H9 (cell line): ENCODE measurements at regions not wholly inside any gene's neighbourhood (a gene's known extent, or its start where the extent isn't known, plus 50 kb on each side); places are given as distances from the start of the nearest gene placed in this dataset.

Experiments
- DNase-seq: peaks from one replicate; pipeline ENCODE4 v3.0.0-alpha.2; 2017
- H2AFZ ChIP-seq: one replicate; pipeline ENCODE4 v1.6.1; 2013; ENCODE audit warnings: mild to moderate bottlenecking, low read length, control low read depth, moderate library complexity
- H2AK5ac ChIP-seq: 2 replicates; pipeline ENCODE4 v1.6.1; 2013; ENCODE audit warnings: low read length, control low read depth, mixed read lengths; ENCODE audit not compliant: insufficient read length
- H2BK120ac ChIP-seq: one replicate; pipeline ENCODE4 v1.6.1; 2013; ENCODE audit warnings: low read depth, mild to moderate bottlenecking, low read length, control low read depth, inconsistent platforms; ENCODE audit not compliant: poor library complexity, severe bottlenecking
- H2BK12ac ChIP-seq: 2 replicates; pipeline ENCODE4 v1.6.1; 2013; ENCODE audit warnings: low read length, control low read depth, mixed read lengths, low read depth; ENCODE audit not compliant: insufficient read length
- H2BK15ac ChIP-seq: 2 replicates; pipeline ENCODE4 v1.6.1; 2013; ENCODE audit warnings: low read depth, low read length, control low read depth
- H2BK20ac ChIP-seq: one replicate; pipeline ENCODE4 v1.6.1; 2013; ENCODE audit warnings: low read depth, mild to moderate bottlenecking, low read length, control low read depth, inconsistent platforms; ENCODE audit not compliant: poor library complexity, severe bottlenecking
- H2BK5ac ChIP-seq: 2 replicates; pipeline ENCODE4 v1.6.1; 2013; ENCODE audit warnings: low read length, control low read depth, mixed read lengths; ENCODE audit not compliant: insufficient read length
- H3K14ac ChIP-seq: 2 replicates; pipeline ENCODE4 v1.6.1; 2013; ENCODE audit warnings: low read length, control low read depth; ENCODE audit not compliant: insufficient read depth
- H3K18ac ChIP-seq: 2 replicates; pipeline ENCODE4 v1.6.1; 2013; ENCODE audit warnings: low read depth, mild to moderate bottlenecking, mixed read lengths, low read length, control low read depth; ENCODE audit not compliant: insufficient read length
- H3K23ac ChIP-seq: 2 replicates; pipeline ENCODE4 v1.6.1; 2013; ENCODE audit warnings: low read length, control low read depth, mixed read lengths, low read depth; ENCODE audit not compliant: insufficient read length
- H3K23me2 ChIP-seq: 2 replicates; pipeline ENCODE4 v1.6.1; 2013; ENCODE audit warnings: low read depth, mild to moderate bottlenecking, mixed read lengths, low read length, control low read depth; ENCODE audit not compliant: insufficient read length, poor library complexity, severe bottlenecking
- H3K27ac ChIP-seq: 2 replicates; pipeline ENCODE4 v1.5.1; 2013; ENCODE audit warnings: low read length, control low read depth, mixed read lengths, low read depth; ENCODE audit not compliant: insufficient read length
- H3K27me3 ChIP-seq: 2 replicates; pipeline ENCODE4 v1.6.1; 2013; ENCODE audit warnings: low read length, control low read depth, inconsistent platforms; ENCODE audit not compliant: insufficient read depth
- H3K4ac ChIP-seq: 2 replicates; pipeline ENCODE4 v1.6.1; 2013; ENCODE audit warnings: low read depth, mild to moderate bottlenecking, control low read depth, inconsistent platforms, low read length, moderate library complexity
- H3K4me1 ChIP-seq: 2 replicates; pipeline ENCODE4 v1.6.1; 2013; ENCODE audit warnings: low read length, control low read depth, inconsistent platforms; ENCODE audit not compliant: insufficient read depth
- H3K4me2 ChIP-seq: 2 replicates; pipeline ENCODE4 v1.6.1; 2013; ENCODE audit warnings: low read length, control low read depth, mixed read lengths; ENCODE audit not compliant: insufficient read length, insufficient read depth
- H3K56ac ChIP-seq: 2 replicates; pipeline ENCODE4 v1.6.1; 2013; ENCODE audit warnings: low read depth, mild to moderate bottlenecking, mixed read lengths, low read length, control low read depth; ENCODE audit not compliant: insufficient read length
- H3K79me1 ChIP-seq: 2 replicates; pipeline ENCODE4 v1.6.1; 2013; ENCODE audit warnings: low read depth, mild to moderate bottlenecking, moderate library complexity, low read length, control low read depth, inconsistent platforms; ENCODE audit not compliant: insufficient read depth, poor library complexity, severe bottlenecking
- H3K79me2 ChIP-seq: 2 replicates; pipeline ENCODE4 v1.6.1; 2013; ENCODE audit warnings: low read length, control low read depth, inconsistent platforms; ENCODE audit not compliant: insufficient read depth
- H3K9ac ChIP-seq: 2 replicates; pipeline ENCODE4 v1.6.1; 2013; ENCODE audit warnings: low read length, control low read depth, mixed read lengths; ENCODE audit not compliant: insufficient read length; ENCODE audit errors: extremely low read depth
- H3K9me3 ChIP-seq: one replicate; pipeline ENCODE4 v1.6.1; 2013; ENCODE audit warnings: low read depth, low read length, inconsistent platforms; ENCODE audit not compliant: control insufficient read depth
- H3T11ph ChIP-seq: one replicate; pipeline ENCODE4 v1.6.1; 2013; ENCODE audit warnings: mild to moderate bottlenecking, low read length, control low read depth, inconsistent platforms
- H4K20me1 ChIP-seq: one replicate; pipeline ENCODE4 v1.6.1; 2013; ENCODE audit not compliant: control insufficient read depth, insufficient read length, insufficient read depth
- H4K5ac ChIP-seq: 2 replicates; pipeline ENCODE4 v1.6.1; 2013; ENCODE audit warnings: low read depth, mild to moderate bottlenecking, mixed read lengths, low read length, control low read depth; ENCODE audit not compliant: insufficient read length
- H4K8ac ChIP-seq: replicated peaks from 2 replicates; pipeline ENCODE4 v1.6.1; 2013; ENCODE audit warnings: low read length, control low read depth, mixed read lengths, low read depth; ENCODE audit not compliant: insufficient read length
- H4K91ac ChIP-seq: 2 replicates; pipeline ENCODE4 v1.6.1; 2013; ENCODE audit warnings: low read depth, mild to moderate bottlenecking, moderate library complexity, mixed read lengths, low read length, control low read depth; ENCODE audit not compliant: insufficient read length
- H3K27ac Mint-ChIP-seq, 3 experiments: 2 replicates in 2 of 3; 3 replicates in 1 of 3; pipeline ENCODE4 v1.8.0; 2020 to 2021; ENCODE audit warnings: mixed read lengths in 3 of 3, mild to moderate bottlenecking in 1 of 3, moderate library complexity in 1 of 3
- H3K27me3 Mint-ChIP-seq: 2 replicates; pipeline ENCODE4 v1.8.0; 2021; ENCODE audit warnings: low read depth, mild to moderate bottlenecking, moderate library complexity, mixed read lengths
- H3K36me3 Mint-ChIP-seq, 3 experiments: 2 replicates in 2 of 3; 3 replicates in 1 of 3; pipeline ENCODE4 v1.8.0; 2020 to 2021; ENCODE audit warnings: low read depth in 3 of 3, mixed read lengths in 3 of 3; ENCODE audit not compliant: insufficient read depth in 1 of 3
- H3K4me1 Mint-ChIP-seq, 2 experiments: 2 replicates each; pipeline ENCODE4 v1.8.0; 2020; ENCODE audit warnings: mixed read lengths in 2 of 2
- H3K4me3 Mint-ChIP-seq, 2 experiments: 2 replicates in 1 of 2; 3 replicates in 1 of 2; pipeline ENCODE4 v1.8.0; 2020 to 2021; ENCODE audit warnings: mild to moderate bottlenecking in 2 of 2, mixed read lengths in 2 of 2, moderate library complexity in 1 of 2
- H3K9me3 Mint-ChIP-seq, 2 experiments: 2 replicates in 1 of 2; 3 replicates in 1 of 2; pipeline ENCODE4 v1.8.0; 2020; ENCODE audit warnings: mild to moderate bottlenecking in 2 of 2, mixed read lengths in 2 of 2, moderate library complexity in 1 of 2
- CTCF ChIP-seq: fragments of 200-600 bp; sonication (generic); conservative IDR thresholded peaks from 3 replicates; pipeline ENCODE4 v1.8.0; 2021; ENCODE audit warnings: antibody characterized with exemption, mild to moderate bottlenecking
- WGBS: extraction: QIAGEN DNeasy Blood & Tissue Kit; methylation state at CpG from one replicate; pipeline ENCODE4 v1.1.7; 2013; ENCODE audit warnings: missing lambda C conversion rate, low lambda C conversion rate, mixed read lengths; ENCODE audit not compliant: insufficient read length; ENCODE audit errors: extremely low coverage; 5-methylcytosine and 5-hydroxymethylcytosine counted together

GRCh38 chr7:23981314-23981713 lies 271.3 kb downstream of the STK31 start:
- H3K4ac ChIP-seq: no peak overlapping the region
- no peak overlapping the region for H3K4me3 Mint-ChIP-seq

More at GRCh38 chr7:23981314-23981713, 271.3 kb downstream of the STK31 start:
- no peaks in the 10 kb centered on the region for H3K9me3 Mint-ChIP-seq
- Histone ChIP-seq H4K91ac (no peak overlapping the region), H3K56ac (no peak overlapping the region), H2BK120ac (no peak overlapping the region), H3K4me1 (no peaks in the 10 kb centered on the region), H4K20me1 (no peaks in the 10 kb centered on the region), H3K9ac (no peak overlapping the region), H2AK5ac (no peak overlapping the region), H3K79me2 (no peaks in the 10 kb centered on the region), H2AFZ (no peak overlapping the region), H3K27ac (no peak overlapping the region), H2BK15ac (no peak overlapping the region), H2BK12ac (no peak overlapping the region), H3K23ac (no peak overlapping the region), H3T11ph (no peak overlapping the region), H3K18ac (no peak overlapping the region), H2BK5ac (no peak overlapping the region), H3K23me2 (no peaks in the 10 kb centered on the region), H4K5ac (no peak overlapping the region), H3K9me3 (no peaks in the 10 kb centered on the region), H3K27me3 (no peaks in the 10 kb centered on the region), H3K4me2 (no peak overlapping the region), H2BK20ac (no peak overlapping the region), H3K14ac (no peak overlapping the region), H3K79me1 (no peaks in the 10 kb centered on the region), H4K8ac (no peak overlapping the region)
- no peak for TF ChIP-seq CTCF
- H3K27me3 Mint-ChIP-seq: no peaks in the 10 kb centered on the region
- WGBS: no CpG with 5 or more reads among the region's 1 CpG
- no peak overlapping the region for H3K27ac Mint-ChIP-seq
- DNase-seq: no peak
- no peaks in the 10 kb centered on the region for H3K36me3 Mint-ChIP-seq
- H3K4me1 Mint-ChIP-seq: peaks cover under 1% of the 10 kb centered on the region in 2 experiments; a peak in 2 of 4 replicates
